GM21717 (cell line): ENCODE measurements at regions not wholly inside any gene's neighbourhood (a gene's known extent, or its start where the extent isn't known, plus 50 kb on each side); places are given as distances from the start of the nearest gene placed in this dataset.
"Not testable (repeated sequence)": the region's sequence is repeated elsewhere in the genome, so short reads cannot be mapped to it uniquely, and the experiment has no call there.

Experiments used
- ATAC-seq: cut with Tn5 transposase; IDR thresholded peaks from one replicate; pipeline ENCODE4 v1.9.1; 2021; ENCODE audit warnings: mild to moderate bottlenecking, moderate library complexity; ENCODE audit not compliant: unreplicated experiment

- ATAC-seq = no peak
Measured at GRCh38 chr6:148602136-148602535, 144.7 kb upstream of the UST start.

GRCh38 chr6:148608199-148608951, 138.5 kb upstream of the UST start:
- no peak for ATAC-seq

- no peak for ATAC-seq
Measured at GRCh38 chr6:148611213-148611612, 135.6 kb upstream of the UST start.

GRCh38 chr6:148612043-148612442, 134.8 kb upstream of the UST start:
- no peak for ATAC-seq

GRCh38 chr6:148614602-148615001, 132.2 kb upstream of the UST start:
- no peak for ATAC-seq

- no peak for ATAC-seq
Measured at GRCh38 chr6:148616841-148617240, 130.0 kb upstream of the UST start.

GRCh38 chr6:148617530-148617929, 129.3 kb upstream of the UST start:
- no peak for ATAC-seq

- ATAC-seq = no peak
Measured at GRCh38 chr6:148619891-148620290, 126.9 kb upstream of the UST start.

- ATAC-seq = no peak
Measured at GRCh38 chr6:148620579-148621298, 126.1 kb upstream of the UST start.

GRCh38 chr6:148625609-148626008, 121.2 kb upstream of the UST start:
- no peak for ATAC-seq

- no peak for ATAC-seq
Measured at GRCh38 chr6:148628251-148628650, 118.6 kb upstream of the UST start.

GRCh38 chr6:148629181-148629580, 117.6 kb upstream of the UST start:
- no peak for ATAC-seq

GRCh38 chr6:148629592-148630465, 117.0 kb upstream of the UST start:
- no peak for ATAC-seq

- no peak for ATAC-seq
Measured at GRCh38 chr6:148635070-148635743, 111.6 kb upstream of the UST start.

- not testable (repeated sequence) for ATAC-seq
Measured at GRCh38 chr6:148641836-148642235, 105.0 kb upstream of the UST start.

GRCh38 chr6:148643208-148643607, 103.6 kb upstream of the UST start:
- not testable (repeated sequence) for ATAC-seq

- not testable (repeated sequence) for ATAC-seq
Measured at GRCh38 chr6:148645049-148645448, 101.8 kb upstream of the UST start.

- ATAC-seq = no peak
Measured at GRCh38 chr6:148648754-148649453, 97.9 kb upstream of the UST start.

GRCh38 chr6:148649454-148649963, 97.3 kb upstream of the UST start:
- ATAC-seq = no peak

- ATAC-seq = no peak
Measured at GRCh38 chr6:148650941-148651505, 95.8 kb upstream of the UST start.
